ENCODE measurements at regions not wholly inside any gene's neighbourhood (a gene's known extent, or its start where the extent isn't known, plus 50 kb on each side); places are given as distances from the start of the nearest gene placed in this dataset.

GRCh38 chr5:111937094-111937493, 180.1 kb upstream of the NREP start:
- no peaks in the 10 kb centered on the region for H3K36me3 ChIP-seq (ENCODE audit: control insufficient read depth, insufficient read depth, low read length)
- intact Hi-C loops (cut with micrococcal nuclease) (no loop called here), dilution Hi-C loops (cut with HindIII; ENCODE audit: low sequenced_read_pairs, unreplicated experiment) (no loop called here), in situ Hi-C loops (cut with MboI; ENCODE audit: low sequenced_read_pairs) (no loop called here)
- peak overlapping the region; percentile 66; the same call in 1 of the 2 replicates for H3K14ac ChIP-seq (replicated peaks; ENCODE audit: low read depth, low read length)
- H2AK9ac ChIP-seq (replicated peaks; ENCODE audit: low read depth, low read length, poor library complexity) = no peak overlapping the region
- H3K9me1 ChIP-seq (ENCODE audit: insufficient read depth, low read length) = peaks cover 3% of the 10 kb centered on the region; the same call in 1 of the 2 replicates
- H3K4me1 ChIP-seq (ENCODE audit: control insufficient read depth, insufficient read depth, low read length) = peaks cover 11% of the 10 kb centered on the region
- ChIA-PET POLR2A (ENCODE audit: unreplicated experiment) (interaction anchor here (0.6 kb wide), 1 partner anchor 1110 kb away, joined by 3 read pairs; no protein-coding TSS in a partner anchor), CTCF (interaction anchor here (1.1 to 1.2 kb wide), 2 partner anchors 16 to 23 kb away, joined by 3 read pairs; no protein-coding TSS in a partner anchor)
- 0 out of 4 replicates have a peak overlapping the region, but pooled peaks of 1 of the 2 experiments have one; percentile 14 for H4K8ac ChIP-seq (ENCODE audit: low read depth in 2 of 2, low read length in 2 of 2)
- H2BK20ac ChIP-seq (ENCODE audit: low read depth, low read length) = no peak overlapping the region
- no peak overlapping the region for H3K23ac ChIP-seq (ENCODE audit: low read depth, low read length)
- peak overlapping the region; percentile 38; the same call in 1 of the 2 replicates for H3K4ac ChIP-seq (ENCODE audit: low read depth, low read length)
- WGBS, 2 experiments (ENCODE audit: extremely low coverage in 2 of 2, insufficient read length in 1 of 2) = no CpG with 5 or more reads among the region's 2 CpGs
- DNase-seq = peak; percentile 79
- peak overlapping the region; percentile 63; the same call in 1 of the 2 replicates for H3K18ac ChIP-seq (ENCODE audit: low read depth, low read length)
- no peak overlapping the region for H3K4me3 ChIP-seq (ENCODE audit: insufficient read depth, low read depth, low read length)
- no peak overlapping the region for H2BK15ac ChIP-seq (ENCODE audit: low read depth, low read length)
- H4K91ac ChIP-seq (ENCODE audit: insufficient read depth, low read depth, low read length) = peak overlapping the region; percentile 45; the same call in 1 of the 2 replicates
- TF ChIP-seq FOS (IDR thresholded peaks at IDR 0.05; ENCODE audit: low read depth, low read length) (0 out of 2 replicates have a peak, but pooled peaks have one; percentile 11), RCOR1 (IDR thresholded peaks at IDR 0.05; ENCODE audit: insufficient replicate concordance, low read length) (no peak)
- no peak overlapping the region for H3K9ac ChIP-seq (ENCODE audit: low read depth, low read length)
- H3K27me3 ChIP-seq (ENCODE audit: control insufficient read depth, insufficient read depth, low read length) = no peaks in the 10 kb centered on the region
- H4K5ac ChIP-seq (ENCODE audit: low read depth, low read length) = peak overlapping the region; percentile 57; the same call in 1 of the 2 replicates
- H3K4me2 ChIP-seq (ENCODE audit: low read depth, low read length) = no peak overlapping the region; the same call in 1 of the 2 replicates
- no peaks in the 10 kb centered on the region for H3K9me3 ChIP-seq (ENCODE audit: control insufficient read depth, insufficient read depth, low read length)
- H2AFZ ChIP-seq (replicated peaks; ENCODE audit: low read length, poor library complexity) = no peak overlapping the region
- no peak overlapping the region for H3K27ac ChIP-seq (ENCODE audit: insufficient read depth, low read length)
- no peaks in the 10 kb centered on the region for H4K20me1 ChIP-seq (ENCODE audit: insufficient read depth, low read length)
- H2BK120ac ChIP-seq (ENCODE audit: low read depth, low read length) = 0 out of 2 replicates have a peak overlapping the region, but pooled peaks have one; percentile 18
- ATAC-seq (ENCODE audit: low read depth) = peak; percentile 38; the same call in 1 of the 2 replicates
- H2AK5ac ChIP-seq (ENCODE audit: low read depth, low read length) = no peak overlapping the region
- H2BK5ac ChIP-seq (ENCODE audit: low read depth, low read length, poor library complexity, severe bottlenecking) = peak overlapping the region; percentile 70
- H3K56ac ChIP-seq (ENCODE audit: extremely low read depth, insufficient read depth, low read length) = no peak overlapping the region
- H3K79me1 ChIP-seq (ENCODE audit: low read depth in 1 of 2, low read length in 2 of 2) = no peaks in the 10 kb centered on the region
- no TSS peak for BruUV-seq (replicated peaks)
